K562 (cell line): ENCODE measurements at regions not wholly inside any gene's neighbourhood (a gene's known extent, or its start where the extent isn't known, plus 50 kb on each side); places are given as distances from the start of the nearest gene placed in this dataset.

Experiments used
- ATAC-seq: fragments of 200-7000 bp; cut with Tn5 transposase; 3 replicates; pipeline ENCODE4 v1.9.1; 2020; ENCODE audit warnings: moderate library complexity
- BruUV-seq: library from RNA; stranded (reverse); fragments of 400-500 nt; replicated peaks from 2 replicates; lab custom pipeline; 2021; lab: Mats Ljungman, UMichigan
- CTCF ChIA-PET: fragments of 300-600 bp; formaldehyde crosslinking; extraction: SDS; loops from one replicate; lab custom pipeline; 2021; ENCODE audit warnings: low intra/inter-chr PET ratio; lab: Yijun Ruan, JAX
- POLR2A ChIA-PET: fragments of 300-600, 350-650 bp; sonication (Branson Sonifier 250); formaldehyde crosslinking; extraction: SDS; loops from one replicate; lab custom pipeline; 2021; ENCODE audit warnings: antibody characterized with exemption, inconsistent platforms; lab: Yijun Ruan, JAX
- DNase-seq, 4 experiments: peaks; one replicate each; pipeline versions ENCODE4 v3.0.0 to v3.0.0-alpha.2; 2011 to 2018; ENCODE audit warnings: low spot score in 3 of 4, mixed read lengths in 3 of 4; ENCODE audit errors: extremely low read depth in 1 of 4
- FAIRE-seq: peaks from 2 replicates; lab custom pipeline; 2011; peaks lifted over from hg19 to GRCh38; lab: Jason Lieb, UNC
- H2AFZ ChIP-seq: 2 replicates; pipeline ENCODE4 v1.6.0; 2011; ENCODE audit warnings: low read depth, low read length, control low read depth, inconsistent platforms
- H3K27ac ChIP-seq: fragments of 200-600 bp; 3 replicates; pipeline ENCODE4 v1.8.0; 2011; ENCODE audit warnings: low read depth, mild to moderate bottlenecking, control low read depth, inconsistent platforms, low read length, moderate library complexity, mixed read lengths; ENCODE audit errors: extremely low read depth
- H3K27me3 ChIP-seq, 2 experiments: fragments of 300-600 bp in 1 of 2; 2 replicates in 1 of 2; 3 replicates in 1 of 2; pipeline versions ENCODE4 v1.6.0 to v1.8.0; 2011; ENCODE audit warnings: inconsistent platforms in 2 of 2, low read length in 2 of 2, mild to moderate bottlenecking in 1 of 2, mixed read lengths in 1 of 2, moderate library complexity in 1 of 2; ENCODE audit not compliant: control insufficient read depth in 2 of 2, insufficient read depth in 2 of 2
- H3K36me3 ChIP-seq: fragments of 300-600 bp; 3 replicates; pipeline ENCODE4 v1.8.0; 2011; ENCODE audit warnings: mild to moderate bottlenecking, low read length, inconsistent platforms; ENCODE audit not compliant: control insufficient read depth, insufficient read depth
- H3K4me1 ChIP-seq, 2 experiments: fragments of 200-600 bp in 1 of 2; replicated peaks in 1 of 2; 2 replicates in 1 of 2; 3 replicates in 1 of 2; pipeline versions ENCODE4 v1.5.1 to v1.8.0; 2011; ENCODE audit warnings: inconsistent platforms in 2 of 2, low read length in 2 of 2, mild to moderate bottlenecking in 1 of 2, mixed read lengths in 1 of 2, moderate library complexity in 1 of 2; ENCODE audit not compliant: control insufficient read depth in 2 of 2, insufficient read depth in 2 of 2
- H3K4me2 ChIP-seq: 2 replicates; pipeline ENCODE4 v1.6.1; 2011; ENCODE audit warnings: low read length, control low read depth, inconsistent platforms, mixed read lengths; ENCODE audit not compliant: insufficient read depth
- H3K4me3 ChIP-seq: fragments of 200-600 bp; sonication (generic), shearing (Covaris generic); 2 replicates; pipeline ENCODE4 v1.5.1; 2016; ENCODE audit warnings: control low read depth, inconsistent platforms
- H3K79me2 ChIP-seq: fragments of 200-600 bp; 3 replicates; pipeline ENCODE4 v1.8.0; 2011; ENCODE audit warnings: low read length, inconsistent platforms; ENCODE audit not compliant: control insufficient read depth, insufficient read depth
- H3K9ac ChIP-seq, 2 experiments: 2 replicates each; pipeline versions ENCODE4 v1.6.0 to v1.6.1; 2011; ENCODE audit warnings: low read depth in 2 of 2, low read length in 2 of 2, control low read depth in 1 of 2, inconsistent platforms in 1 of 2, mild to moderate bottlenecking in 1 of 2, mixed read lengths in 1 of 2; ENCODE audit not compliant: insufficient read depth in 1 of 2
- H3K9me1 ChIP-seq: one replicate; pipeline ENCODE4 v1.6.0; 2011; ENCODE audit warnings: inconsistent platforms, mild to moderate bottlenecking, low read length, moderate library complexity; ENCODE audit not compliant: control insufficient read depth, insufficient read depth
- H3K9me3 ChIP-seq: replicated peaks from 2 replicates; pipeline ENCODE4 v1.5.1; 2011; ENCODE audit warnings: low read depth, low read length, inconsistent platforms; ENCODE audit not compliant: control insufficient read depth, insufficient read depth
- H4K20me1 ChIP-seq: replicated peaks from 2 replicates; pipeline ENCODE4 v1.6.1; 2011; ENCODE audit warnings: low read length, inconsistent platforms, mixed read lengths; ENCODE audit not compliant: control insufficient read depth, insufficient read depth
- DPF2 ChIP-seq: fragments of 450-650 bp; IDR thresholded peaks from 2 replicates; pipeline ENCODE4 v1.6.1; 2016
- FOXP1 ChIP-seq: sonication (generic); formaldehyde crosslinking; IDR thresholded peaks from 2 replicates; pipeline ENCODE4 v1.8.0; 2022; ENCODE audit warnings: mild to moderate bottlenecking, missing genetic modification reagents
- HNRNPK ChIP-seq: fragments of 200-400 bp; formaldehyde crosslinking; IDR thresholded peaks from one replicate; pipeline ENCODE4 v1.6.1; 2018; ENCODE audit warnings: mild to moderate bottlenecking, low read depth, low read length; ENCODE audit not compliant: poor library complexity, severe bottlenecking
- KAT8 ChIP-seq: fragments of 450-650 bp; IDR thresholded peaks from 2 replicates; pipeline ENCODE4 v1.6.1; 2016; ENCODE audit warnings: low read depth, mild to moderate bottlenecking
- MXI1 ChIP-seq: IDR thresholded peaks from 2 replicates; pipeline ENCODE4 v1.6.1; 2011; ENCODE audit warnings: low read depth, mild to moderate bottlenecking, improper control_type of control experiment, low read length
- PRMT5 ChIP-seq: sonication (generic); formaldehyde crosslinking; IDR thresholded peaks from 2 replicates; pipeline ENCODE4 v1.5.0; 2020; ENCODE audit warnings: missing genetic modification reagents
- SREBF1 ChIP-seq: fragments of 150-350 bp; IDR thresholded peaks from 2 replicates; pipeline ENCODE4 v1.6.1; 2014; ENCODE audit warnings: antibody characterized with exemption, low read depth, low read length, borderline replicate concordance
- TCFL5 ChIP-seq: fragments of 250-450 bp; sonication (Bioruptor Pico); conservative IDR thresholded peaks from 2 replicates; pipeline ENCODE4 v1.6.1; 2021; ENCODE audit warnings: mild to moderate bottlenecking, moderate library complexity, matching md5 sums
- ZNF311 ChIP-seq: fragments of 250-450 bp; sonication (Bioruptor Pico); IDR thresholded peaks from 2 replicates; pipeline ENCODE4 v1.4.0; 2020; ENCODE audit warnings: mild to moderate bottlenecking, moderate library complexity
- ZNF75A ChIP-seq: fragments of 450-650 bp; formaldehyde crosslinking; IDR thresholded peaks from 2 replicates; pipeline ENCODE4 v1.4.0; 2020; ENCODE audit warnings: mild to moderate bottlenecking
- WGBS: fragments of 100-300 bp; shearing (Covaris generic); methylation state at CpG from one replicate; pipeline ENCODE4 v1.1.6; 2016; ENCODE audit warnings: low coverage, mixed read lengths; ENCODE audit not compliant: insufficient coverage; ENCODE audit errors: missing lambda C conversion rate; 5-methylcytosine and 5-hydroxymethylcytosine counted together
- in situ Hi-C: fragments of 300-500 bp; cut with MboI; formaldehyde crosslinking; loops from 4 replicates; pipeline ENCODE4 v1.15.0; 2018; ENCODE audit warnings: inconsistent platforms, mixed read lengths
- intact Hi-C: fragments of 100-400 bp; cut with micrococcal nuclease; formaldehyde crosslinking; loops from 2 replicates; pipeline ENCODE4 v1.14.2; 2022
- TF ChIP-seq, protein P1 (sequence below): fragments of 450-650 bp; conservative IDR thresholded peaks from 2 replicates; pipeline ENCODE4 v1.6.1; 2016; ENCODE audit warnings: missing genetic modification characterization, low read depth, mild to moderate bottlenecking, missing compliant biosample characterization, moderate library complexity
- TF ChIP-seq, protein P2 (sequence below): fragments of 250-450 bp; sonication (Bioruptor Pico); IDR thresholded peaks from 2 replicates; pipeline ENCODE4 v1.8.0; 2022; ENCODE audit warnings: inconsistent platforms
- TF ChIP-seq, protein P3 (sequence below): fragments of 250-450 bp; sonication (Bioruptor Pico); IDR thresholded peaks from 2 replicates; pipeline ENCODE4 v1.8.0; 2021; ENCODE audit warnings: moderate library complexity, mild to moderate bottlenecking, inconsistent platforms
- TF ChIP-seq, protein P4 (sequence below): fragments of 150-350 bp; IDR thresholded peaks from 2 replicates; pipeline ENCODE4 v1.6.1; 2014; ENCODE audit warnings: low read depth, mild to moderate bottlenecking, low read length, borderline replicate concordance
- TF ChIP-seq, protein P5 (sequence below): sonication (generic); IDR thresholded peaks from 2 replicates; pipeline ENCODE4 v1.6.1; 2016

DNA sequence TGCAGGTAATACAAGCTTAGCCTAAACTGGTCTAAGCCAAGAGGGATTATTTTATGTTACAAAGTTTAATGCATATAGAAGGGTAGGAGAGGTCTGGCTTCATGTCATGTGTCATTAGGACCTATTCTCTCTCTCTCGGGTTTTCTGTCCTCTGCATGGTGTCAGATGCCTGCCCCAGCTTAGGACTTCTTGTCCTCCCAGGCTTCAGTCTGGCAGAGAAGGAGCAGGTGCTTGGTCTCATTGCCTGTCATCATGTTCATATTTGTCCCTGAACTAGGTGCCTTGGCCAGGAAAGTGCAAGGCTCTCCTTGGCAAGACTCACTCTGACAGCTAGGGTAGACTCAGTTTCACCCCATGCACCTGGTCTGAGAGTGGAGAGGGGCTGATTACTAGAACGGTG is 126.3 kb downstream of the ADAMTS15 start:
- Histone ChIP-seq H3K4me1 (no peaks in the 10 kb centered on the region), H3K36me3 (no peaks in the 10 kb centered on the region), H3K27me3 (peaks cover 4 to 10% of the 10 kb centered on the region in 2 experiments; a peak in 1 of 5 replicates), H3K9me1 (no peaks in the 10 kb centered on the region), H3K27ac (no peak overlapping the region), H3K79me2 (no peaks in the 10 kb centered on the region), H2AFZ (no peak overlapping the region), H4K20me1 (no peaks in the 10 kb centered on the region), H3K4me2 (no peak overlapping the region), H3K9me3 (no peaks in the 10 kb centered on the region), H3K9ac (no peak overlapping the region), H3K4me3 (no peak overlapping the region)
- DNase-seq: no peak
- intact Hi-C loops (no loop called here), in situ Hi-C loops (no loop called here)
- WGBS: 0% methylated on average over 2 of the region's 2 CpGs
- ChIA-PET CTCF (no interaction called here), POLR2A (interaction anchor here (1.2 kb wide), 1 partner anchor 27 kb away, joined by 4 read pairs; no protein-coding TSS in a partner anchor)
- no TSS peak for BruUV-seq
- ATAC-seq: no peak
- FAIRE-seq: no peak
- TF ChIP-seq FOXP1 (CRISPR knock-in tag): no peak
- TF ChIP-seq HNRNPK: no peak
- no peak for TF ChIP-seq MXI1
- no peak for TF ChIP-seq ZNF75A (CRISPR knock-in tag)
- no peak for TF ChIP-seq PRMT5 (CRISPR knock-in tag)
- no peak for TF ChIP-seq TCFL5
- TF ChIP-seq, protein P1, sequence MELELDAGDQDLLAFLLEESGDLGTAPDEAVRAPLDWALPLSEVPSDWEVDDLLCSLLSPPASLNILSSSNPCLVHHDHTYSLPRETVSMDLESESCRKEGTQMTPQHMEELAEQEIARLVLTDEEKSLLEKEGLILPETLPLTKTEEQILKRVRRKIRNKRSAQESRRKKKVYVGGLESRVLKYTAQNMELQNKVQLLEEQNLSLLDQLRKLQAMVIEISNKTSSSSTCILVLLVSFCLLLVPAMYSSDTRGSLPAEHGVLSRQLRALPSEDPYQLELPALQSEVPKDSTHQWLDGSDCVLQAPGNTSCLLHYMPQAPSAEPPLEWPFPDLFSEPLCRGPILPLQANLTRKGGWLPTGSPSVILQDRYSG (tag): no peak
- no peak for TF ChIP-seq KAT8
- TF ChIP-seq, protein P2, sequence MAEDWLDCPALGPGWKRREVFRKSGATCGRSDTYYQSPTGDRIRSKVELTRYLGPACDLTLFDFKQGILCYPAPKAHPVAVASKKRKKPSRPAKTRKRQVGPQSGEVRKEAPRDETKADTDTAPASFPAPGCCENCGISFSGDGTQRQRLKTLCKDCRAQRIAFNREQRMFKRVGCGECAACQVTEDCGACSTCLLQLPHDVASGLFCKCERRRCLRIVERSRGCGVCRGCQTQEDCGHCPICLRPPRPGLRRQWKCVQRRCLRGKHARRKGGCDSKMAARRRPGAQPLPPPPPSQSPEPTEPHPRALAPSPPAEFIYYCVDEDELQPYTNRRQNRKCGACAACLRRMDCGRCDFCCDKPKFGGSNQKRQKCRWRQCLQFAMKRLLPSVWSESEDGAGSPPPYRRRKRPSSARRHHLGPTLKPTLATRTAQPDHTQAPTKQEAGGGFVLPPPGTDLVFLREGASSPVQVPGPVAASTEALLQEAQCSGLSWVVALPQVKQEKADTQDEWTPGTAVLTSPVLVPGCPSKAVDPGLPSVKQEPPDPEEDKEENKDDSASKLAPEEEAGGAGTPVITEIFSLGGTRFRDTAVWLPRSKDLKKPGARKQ: no peak
- TF ChIP-seq, protein P3, sequence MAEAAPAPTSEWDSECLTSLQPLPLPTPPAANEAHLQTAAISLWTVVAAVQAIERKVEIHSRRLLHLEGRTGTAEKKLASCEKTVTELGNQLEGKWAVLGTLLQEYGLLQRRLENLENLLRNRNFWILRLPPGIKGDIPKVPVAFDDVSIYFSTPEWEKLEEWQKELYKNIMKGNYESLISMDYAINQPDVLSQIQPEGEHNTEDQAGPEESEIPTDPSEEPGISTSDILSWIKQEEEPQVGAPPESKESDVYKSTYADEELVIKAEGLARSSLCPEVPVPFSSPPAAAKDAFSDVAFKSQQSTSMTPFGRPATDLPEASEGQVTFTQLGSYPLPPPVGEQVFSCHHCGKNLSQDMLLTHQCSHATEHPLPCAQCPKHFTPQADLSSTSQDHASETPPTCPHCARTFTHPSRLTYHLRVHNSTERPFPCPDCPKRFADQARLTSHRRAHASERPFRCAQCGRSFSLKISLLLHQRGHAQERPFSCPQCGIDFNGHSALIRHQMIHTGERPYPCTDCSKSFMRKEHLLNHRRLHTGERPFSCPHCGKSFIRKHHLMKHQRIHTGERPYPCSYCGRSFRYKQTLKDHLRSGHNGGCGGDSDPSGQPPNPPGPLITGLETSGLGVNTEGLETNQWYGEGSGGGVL (CRISPR knock-in tag): no peak
- no peak for TF ChIP-seq ZNF311 (CRISPR knock-in tag)
- TF ChIP-seq, protein P4, sequence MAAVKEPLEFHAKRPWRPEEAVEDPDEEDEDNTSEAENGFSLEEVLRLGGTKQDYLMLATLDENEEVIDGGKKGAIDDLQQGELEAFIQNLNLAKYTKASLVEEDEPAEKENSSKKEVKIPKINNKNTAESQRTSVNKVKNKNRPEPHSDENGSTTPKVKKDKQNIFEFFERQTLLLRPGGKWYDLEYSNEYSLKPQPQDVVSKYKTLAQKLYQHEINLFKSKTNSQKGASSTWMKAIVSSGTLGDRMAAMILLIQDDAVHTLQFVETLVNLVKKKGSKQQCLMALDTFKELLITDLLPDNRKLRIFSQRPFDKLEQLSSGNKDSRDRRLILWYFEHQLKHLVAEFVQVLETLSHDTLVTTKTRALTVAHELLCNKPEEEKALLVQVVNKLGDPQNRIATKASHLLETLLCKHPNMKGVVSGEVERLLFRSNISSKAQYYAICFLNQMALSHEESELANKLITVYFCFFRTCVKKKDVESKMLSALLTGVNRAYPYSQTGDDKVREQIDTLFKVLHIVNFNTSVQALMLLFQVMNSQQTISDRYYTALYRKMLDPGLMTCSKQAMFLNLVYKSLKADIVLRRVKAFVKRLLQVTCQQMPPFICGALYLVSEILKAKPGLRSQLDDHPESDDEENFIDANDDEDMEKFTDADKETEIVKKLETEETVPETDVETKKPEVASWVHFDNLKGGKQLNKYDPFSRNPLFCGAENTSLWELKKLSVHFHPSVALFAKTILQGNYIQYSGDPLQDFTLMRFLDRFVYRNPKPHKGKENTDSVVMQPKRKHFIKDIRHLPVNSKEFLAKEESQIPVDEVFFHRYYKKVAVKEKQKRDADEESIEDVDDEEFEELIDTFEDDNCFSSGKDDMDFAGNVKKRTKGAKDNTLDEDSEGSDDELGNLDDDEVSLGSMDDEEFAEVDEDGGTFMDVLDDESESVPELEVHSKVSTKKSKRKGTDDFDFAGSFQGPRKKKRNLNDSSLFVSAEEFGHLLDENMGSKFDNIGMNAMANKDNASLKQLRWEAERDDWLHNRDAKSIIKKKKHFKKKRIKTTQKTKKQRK: no peak
- TF ChIP-seq DPF2: no peak
- TF ChIP-seq, protein P5, sequence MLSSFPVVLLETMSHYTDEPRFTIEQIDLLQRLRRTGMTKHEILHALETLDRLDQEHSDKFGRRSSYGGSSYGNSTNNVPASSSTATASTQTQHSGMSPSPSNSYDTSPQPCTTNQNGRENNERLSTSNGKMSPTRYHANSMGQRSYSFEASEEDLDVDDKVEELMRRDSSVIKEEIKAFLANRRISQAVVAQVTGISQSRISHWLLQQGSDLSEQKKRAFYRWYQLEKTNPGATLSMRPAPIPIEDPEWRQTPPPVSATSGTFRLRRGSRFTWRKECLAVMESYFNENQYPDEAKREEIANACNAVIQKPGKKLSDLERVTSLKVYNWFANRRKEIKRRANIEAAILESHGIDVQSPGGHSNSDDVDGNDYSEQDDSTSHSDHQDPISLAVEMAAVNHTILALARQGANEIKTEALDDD: no peak
- no peak for TF ChIP-seq SREBF1
